Right hindlimb (tissue), 1 donor: ENCODE measurements at regions not wholly inside any gene's neighbourhood (a gene's known extent, or its start where the extent isn't known, plus 50 kb on each side); places are given as distances from the start of the nearest gene placed in this dataset.

Experiments used
- DNase-seq: peaks from one replicate; pipeline ENCODE4 v3.0.0-alpha.2; 2018

DNA sequence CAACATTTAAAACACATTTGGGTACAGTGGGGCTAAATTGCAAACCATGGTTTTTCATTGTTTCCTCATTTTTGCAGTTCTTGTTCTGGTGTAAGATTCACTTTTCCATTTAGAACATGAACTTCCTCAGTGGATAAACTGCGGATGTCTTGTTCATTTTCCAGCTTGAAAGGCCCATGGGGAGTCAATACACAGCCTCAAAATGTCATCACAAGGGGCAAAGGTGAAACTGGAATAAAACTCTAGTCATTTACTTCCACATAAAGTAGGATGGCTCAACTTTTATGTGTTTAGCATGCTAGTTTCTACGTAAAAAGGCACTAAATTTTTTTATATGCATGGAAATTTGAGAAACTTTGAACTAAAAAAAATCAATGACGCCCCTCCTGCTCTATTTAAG lies 718.8 kb downstream of the TLR4 start:
- DNase-seq = no peak

DNA sequence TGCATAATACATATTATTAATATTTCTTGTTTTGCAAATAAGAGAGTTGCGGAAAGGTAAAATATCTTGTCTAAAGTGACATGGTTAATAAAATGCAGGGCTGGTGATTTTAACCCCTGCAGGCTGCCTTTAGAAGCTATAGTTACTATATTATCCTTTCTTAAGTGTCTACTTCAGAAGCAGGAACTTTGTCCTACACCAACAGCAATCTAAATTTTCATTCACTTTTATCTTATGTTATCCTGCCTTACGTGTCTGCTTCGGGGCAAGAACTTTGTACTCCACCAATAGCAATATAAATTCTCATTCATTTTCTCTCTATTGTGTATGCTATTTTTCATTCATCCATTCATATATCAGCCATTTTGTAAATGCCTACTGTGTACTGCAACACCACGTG lies 719.5 kb downstream of the TLR4 start:
- DNase-seq = no peak

DNA sequence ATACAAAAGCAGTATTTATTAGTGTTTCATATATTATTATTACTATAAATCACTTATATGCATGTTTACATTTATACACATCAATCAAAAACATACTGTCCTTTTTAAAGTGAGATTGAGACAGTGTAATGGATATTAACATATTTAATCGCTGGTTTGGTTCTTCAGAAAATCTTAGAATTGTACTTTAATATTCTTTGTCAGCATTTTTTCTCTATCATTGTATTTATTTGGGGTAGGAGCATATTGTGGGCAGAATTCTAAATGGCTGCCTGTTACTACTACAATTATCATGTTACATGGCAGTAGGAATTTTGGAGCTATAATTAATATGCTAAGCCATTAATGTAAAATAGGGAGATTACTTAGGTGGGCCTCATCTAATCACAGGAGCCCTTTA lies 722.6 kb downstream of the TLR4 start:
- DNase-seq = no peak

DNA sequence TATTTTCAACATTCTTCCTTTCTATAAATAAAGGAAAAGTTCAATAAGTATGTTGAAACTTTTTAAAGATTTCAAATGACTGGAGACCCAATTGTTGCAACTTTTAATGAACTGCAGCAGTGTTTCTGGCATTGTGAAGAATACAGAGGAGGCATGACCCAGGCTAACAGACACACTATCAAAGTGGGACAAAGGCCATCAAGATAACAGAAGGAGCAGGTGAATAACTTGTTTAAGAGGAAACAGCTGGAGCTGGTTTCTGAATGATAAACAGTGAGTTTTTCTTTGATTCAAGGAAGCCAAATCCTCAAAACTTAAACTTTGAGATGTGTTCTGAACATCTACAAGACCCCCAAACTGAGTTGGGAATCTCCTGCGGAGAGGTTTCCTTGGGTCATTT lies 734.6 kb downstream of the TLR4 start:
- DNase-seq = no peak

DNA sequence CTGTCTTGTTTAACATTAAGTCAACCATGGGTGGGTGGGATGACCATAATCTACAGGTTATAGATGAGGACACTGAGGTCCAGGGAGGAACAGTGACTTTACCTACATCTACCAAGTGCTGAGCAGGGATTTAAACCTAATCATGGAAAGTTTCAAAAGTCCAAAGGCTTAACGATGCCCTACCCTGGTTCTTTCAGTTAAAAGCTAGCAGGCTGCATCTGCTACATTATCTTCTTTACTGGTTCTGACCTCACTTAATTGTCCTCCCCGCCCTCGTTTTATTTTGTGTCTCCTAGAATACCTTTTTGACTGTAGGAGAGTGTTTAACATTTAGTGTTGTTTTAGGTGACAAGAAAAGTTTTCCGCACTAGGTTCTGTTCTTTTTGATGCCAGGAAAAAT lies 735.2 kb downstream of the TLR4 start:
- no peak for DNase-seq

DNA sequence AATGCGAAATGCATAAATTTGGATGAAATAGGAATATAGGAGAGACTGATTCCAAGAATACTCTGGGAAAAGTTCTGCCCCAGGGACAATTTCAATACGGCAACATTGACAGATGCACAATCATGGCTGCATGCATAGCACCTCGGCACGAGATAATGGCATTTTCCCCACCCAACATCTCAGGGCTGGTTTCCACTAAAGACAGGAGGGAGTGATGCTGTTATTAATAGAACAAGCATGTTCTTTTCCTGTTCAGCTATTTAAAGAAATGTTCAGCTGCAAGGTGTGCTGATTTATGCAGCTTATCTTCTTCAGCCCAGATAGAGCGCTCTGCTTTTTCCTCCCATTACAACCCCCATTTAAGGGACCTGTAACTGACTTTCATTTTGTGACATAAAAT lies 740.2 kb downstream of the TLR4 start:
- DNase-seq = no peak

DNA sequence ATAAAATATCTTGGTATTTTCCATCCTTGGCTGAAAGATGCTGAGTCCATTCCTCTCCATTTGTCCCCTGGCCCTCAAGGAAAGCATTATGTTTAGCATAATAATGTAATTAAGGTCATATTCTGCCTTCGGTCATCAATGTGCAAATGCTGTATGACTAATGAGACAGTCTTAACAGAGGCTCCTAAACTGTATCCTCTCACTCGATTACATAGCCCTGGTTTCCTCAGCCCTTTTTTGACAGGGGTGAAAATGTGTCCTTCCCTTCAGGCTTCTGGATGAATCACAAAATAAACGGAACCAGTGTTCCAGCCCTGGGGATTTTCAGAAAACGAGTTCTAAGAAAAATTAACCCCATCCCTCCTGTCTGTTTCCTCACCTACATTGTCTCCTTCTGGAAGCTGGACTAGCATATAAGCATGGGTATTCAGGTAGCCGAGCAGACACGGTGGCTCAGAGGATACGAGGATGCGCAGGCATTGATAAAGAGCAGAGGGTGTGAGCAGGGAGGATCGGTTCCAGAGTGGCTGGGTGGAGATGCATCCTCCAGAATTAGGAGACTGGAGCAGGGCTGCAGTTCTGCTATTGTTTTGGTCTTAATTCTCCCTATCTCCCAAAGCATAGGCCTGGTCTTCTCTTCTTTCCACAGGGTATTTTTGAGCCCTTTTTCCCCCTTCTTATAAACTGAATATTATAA lies 742.9 kb downstream of the TLR4 start:
- no peak for DNase-seq

DNA sequence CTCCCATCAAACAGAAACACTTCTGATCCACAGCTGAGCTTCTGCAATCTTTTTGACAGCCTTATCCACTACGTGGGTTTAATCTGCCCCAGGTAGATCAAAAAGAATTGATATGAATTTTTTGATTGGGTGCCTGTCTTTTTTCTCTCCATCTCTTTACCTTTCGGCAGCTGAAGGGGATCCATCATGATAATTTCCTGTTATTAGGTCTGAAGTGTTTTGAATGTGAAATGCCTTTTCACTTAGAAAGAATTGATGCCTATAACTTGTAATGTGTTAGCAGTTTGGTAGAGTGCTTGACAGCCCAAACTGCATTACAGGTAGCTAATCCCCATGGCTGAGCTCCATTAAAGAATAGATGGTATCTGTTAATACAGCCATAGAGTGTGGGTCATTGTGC lies 745.4 kb downstream of the TLR4 start:
- DNase-seq = no peak

DNA sequence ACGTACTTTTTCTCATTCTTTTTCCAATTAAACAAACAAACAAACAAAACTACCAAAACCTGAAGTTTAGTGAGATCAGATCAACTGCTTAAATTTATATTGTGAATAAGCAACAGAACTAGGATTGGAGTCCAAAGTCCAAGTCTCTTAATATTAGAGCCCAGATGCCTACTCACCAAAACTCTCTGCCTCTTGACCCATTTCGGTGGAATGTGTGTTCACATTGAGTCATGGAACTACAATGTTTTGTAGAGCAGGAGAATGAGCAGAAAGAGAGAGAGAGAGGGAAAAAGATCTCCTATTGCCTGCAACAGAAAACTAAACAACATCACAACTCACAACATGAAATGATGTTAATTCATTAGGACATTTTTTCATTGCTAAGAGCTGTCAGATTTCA lies 751.1 kb downstream of the TLR4 start:
- DNase-seq = no peak

DNA sequence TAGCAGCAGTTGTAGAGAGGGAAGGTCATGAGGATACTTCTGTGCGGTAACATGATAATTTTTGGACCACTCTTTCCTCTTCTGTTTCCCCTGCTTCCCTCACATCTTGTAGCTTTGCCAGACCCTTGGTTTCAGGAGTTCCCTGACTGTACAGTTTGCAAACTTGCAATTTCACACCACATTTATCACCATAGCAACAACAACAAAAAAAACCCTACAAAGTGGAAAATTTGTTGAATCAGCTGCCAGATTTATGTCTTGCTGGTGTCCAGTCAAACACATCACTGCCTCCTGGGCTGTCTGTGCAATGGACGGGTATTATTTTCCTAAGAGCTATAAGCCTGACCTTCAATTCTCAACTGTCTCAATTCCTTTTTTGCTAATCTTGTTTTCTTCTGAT lies 751.6 kb downstream of the TLR4 start:
- DNase-seq = peak; percentile 24

DNA sequence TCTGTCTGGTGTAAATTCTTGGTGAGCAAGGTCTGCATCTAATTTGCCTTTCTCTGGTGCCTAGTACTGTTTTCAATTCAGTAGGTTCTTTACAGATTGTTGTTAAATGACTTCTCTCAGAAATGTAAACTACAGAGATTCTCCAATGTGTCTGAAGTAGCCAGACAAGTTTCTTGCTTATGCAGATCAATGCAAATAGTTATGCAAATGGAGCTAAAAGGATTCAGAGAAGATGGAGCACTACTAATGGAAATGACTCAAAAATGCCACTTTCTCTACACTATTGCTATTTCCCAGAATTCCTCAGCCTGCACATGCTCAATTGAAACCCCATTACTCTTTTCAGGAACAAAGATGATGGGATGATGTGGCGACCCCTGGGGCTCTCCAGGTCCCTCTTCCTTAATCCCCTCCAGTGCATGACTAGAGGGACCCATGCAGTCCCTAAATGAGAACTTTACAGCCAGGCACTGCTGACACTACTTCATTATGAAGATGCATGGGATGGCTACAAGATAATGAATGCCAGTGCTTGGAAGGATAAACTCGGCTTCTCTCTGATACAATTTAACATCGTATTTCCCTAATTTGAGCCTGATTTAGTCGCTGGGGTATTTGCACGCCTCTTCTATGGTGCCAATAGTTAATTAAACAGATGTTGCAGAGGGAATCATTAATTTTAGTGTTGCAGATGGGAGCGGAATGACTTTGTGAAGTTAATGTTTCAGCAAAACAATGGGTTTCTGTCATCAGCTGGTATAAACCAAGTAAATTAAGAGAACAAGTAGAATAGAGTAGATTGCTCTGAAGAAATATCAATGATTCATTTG lies 753.2 kb downstream of the TLR4 start:
- DNase-seq = no peak

DNA sequence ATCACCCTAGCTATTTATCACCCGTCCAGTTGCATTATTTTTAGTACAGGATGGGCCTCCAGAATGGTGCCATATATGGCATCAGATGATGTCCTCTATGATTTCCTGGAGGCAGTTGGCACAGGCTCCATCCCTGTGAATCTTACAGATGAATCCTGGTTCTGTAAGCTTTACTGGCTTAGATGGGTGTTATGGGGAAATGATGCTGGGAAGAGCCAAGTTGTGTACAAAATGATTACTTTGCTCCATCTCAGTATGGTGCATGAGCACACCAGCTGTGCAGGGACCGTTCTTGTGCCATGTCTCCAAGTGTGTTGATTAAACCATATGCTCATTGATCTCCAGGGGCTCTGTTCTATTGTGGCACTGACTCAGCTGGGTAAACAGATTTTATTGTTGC lies 755.7 kb downstream of the TLR4 start:
- no peak for DNase-seq

DNA sequence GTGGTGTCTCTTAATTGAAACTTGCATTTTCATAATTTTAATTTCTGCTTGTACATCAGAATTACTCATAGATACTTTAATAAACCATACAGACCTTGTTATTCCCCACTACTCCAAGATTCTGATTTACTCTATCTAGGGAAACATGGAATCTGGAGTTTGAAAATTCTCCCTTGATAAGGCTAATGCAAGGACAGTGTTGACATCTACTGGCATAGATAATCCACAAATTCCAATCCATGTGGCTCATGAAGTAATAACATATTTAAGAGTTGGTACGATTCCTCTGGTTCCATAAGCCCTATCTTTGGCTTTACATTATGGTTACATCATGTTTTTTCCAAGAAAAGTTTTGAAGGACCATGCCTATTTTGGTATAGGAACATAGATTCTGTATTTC lies 759.2 kb downstream of the TLR4 start:
- DNase-seq = no peak

DNA sequence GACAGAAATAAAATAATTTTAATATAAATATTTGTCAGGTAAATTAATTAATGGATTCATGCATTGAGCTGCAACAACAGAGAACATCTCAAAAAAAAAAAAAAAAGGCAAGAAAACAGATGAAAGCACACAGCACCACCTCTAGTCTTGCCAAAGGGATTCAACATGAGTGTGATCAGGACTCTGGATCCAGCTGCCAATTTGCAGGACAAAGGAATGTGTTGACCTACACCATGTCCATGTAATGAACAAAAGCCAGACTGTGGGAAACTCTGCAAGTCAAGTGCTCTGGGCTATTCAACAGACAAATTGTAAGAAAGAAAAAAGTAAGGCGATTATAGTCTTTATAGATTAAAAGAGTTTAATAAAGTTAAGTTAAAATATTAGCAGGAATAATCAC lies 769.3 kb downstream of the TLR4 start:
- no peak for DNase-seq

DNA sequence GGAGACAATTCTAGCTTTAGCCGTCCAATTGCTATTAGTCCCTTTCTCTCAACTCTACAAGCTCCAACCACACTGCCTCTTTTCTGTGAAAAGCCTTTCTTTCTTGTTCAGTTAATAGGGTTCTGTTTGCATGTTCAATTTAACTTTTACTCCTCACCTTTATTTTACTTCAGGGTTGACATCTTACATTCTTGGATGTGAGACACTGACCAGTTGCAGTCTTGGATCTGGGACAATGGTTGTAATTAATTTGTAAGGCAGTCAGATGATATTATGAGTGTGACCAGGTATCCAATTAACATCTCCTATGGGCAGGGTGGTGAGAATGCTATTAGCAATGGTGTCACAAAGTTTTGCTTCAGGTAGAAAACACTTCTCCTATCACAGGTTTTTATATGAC lies 774.5 kb downstream of the TLR4 start:
- no peak for DNase-seq

DNA sequence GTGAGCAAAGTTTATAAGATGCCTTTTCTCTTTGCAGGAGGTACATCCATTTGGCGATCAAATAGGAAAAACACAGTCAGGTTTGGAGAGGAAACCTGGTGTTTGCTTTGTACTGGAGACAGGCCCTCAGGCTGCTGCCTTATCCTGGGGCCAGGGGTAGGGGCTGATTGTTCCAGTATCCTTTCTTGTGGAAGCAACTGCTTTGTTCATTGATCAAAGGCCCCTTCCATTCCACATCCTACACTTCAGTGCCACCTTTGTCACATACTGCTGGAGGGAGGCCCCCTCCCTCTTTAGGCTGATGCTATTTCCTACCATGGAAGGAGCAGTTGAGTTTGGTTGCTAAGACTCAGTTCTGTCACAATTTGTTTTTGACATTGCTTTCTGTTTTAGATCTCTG lies 778.1 kb downstream of the TLR4 start:
- DNase-seq = no peak

DNA sequence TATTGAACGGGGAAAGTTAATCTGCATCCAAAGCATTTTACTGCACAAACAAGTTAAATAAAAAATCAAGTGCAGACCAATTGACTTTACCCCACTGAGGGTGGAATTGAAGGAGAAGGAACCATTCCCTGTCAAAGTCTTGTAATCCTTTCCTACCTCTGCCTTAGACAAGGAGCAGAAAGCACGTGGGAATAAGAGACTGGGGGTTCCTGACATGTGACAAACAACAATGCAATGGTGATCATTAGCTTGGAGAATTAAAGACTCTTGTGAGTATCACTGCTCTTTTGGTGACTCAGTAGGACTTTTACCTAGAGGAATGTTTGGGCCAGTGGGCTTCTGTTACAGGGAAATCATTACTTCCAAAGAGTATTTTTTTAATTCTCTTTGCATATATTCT lies 779.5 kb downstream of the TLR4 start:
- no peak for DNase-seq

DNA sequence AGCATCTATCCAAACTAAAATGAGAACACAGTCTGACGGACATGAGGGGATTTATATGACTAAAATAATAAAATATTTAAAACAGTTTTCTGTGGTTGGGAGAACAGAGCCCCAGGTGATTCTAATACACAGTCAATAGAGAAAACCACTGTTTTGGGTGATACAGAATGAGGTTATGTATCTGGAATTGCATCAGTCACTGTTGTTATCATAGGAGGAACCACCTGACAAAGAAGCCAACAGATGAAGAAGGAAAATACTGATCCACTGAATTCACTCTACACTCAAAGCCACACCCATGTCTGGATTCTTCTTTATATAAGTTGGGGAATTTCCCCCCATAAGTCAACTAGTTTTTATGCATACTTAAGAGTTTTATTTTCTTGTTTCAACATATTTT lies 799.0 kb downstream of the TLR4 start:
- DNase-seq = no peak

DNA sequence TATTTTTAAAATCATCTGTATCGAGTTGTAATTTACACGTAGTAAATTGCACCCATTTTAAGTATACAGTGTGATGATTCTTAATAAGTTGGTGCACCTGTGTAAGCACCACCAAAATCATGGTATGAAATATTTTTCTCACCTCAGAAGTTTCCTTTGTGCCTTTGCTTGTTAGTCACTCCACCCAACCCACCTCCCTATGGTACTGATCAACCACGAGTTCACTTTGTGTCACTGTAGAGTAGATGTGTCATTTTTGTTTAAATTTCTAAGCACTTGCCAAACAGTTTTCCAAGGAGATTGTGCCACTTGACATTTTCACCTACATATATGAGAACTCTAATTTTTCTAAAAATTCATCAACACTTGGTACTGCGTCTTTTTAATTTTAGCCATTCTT lies 806.5 kb downstream of the TLR4 start:
- DNase-seq = no peak

DNA sequence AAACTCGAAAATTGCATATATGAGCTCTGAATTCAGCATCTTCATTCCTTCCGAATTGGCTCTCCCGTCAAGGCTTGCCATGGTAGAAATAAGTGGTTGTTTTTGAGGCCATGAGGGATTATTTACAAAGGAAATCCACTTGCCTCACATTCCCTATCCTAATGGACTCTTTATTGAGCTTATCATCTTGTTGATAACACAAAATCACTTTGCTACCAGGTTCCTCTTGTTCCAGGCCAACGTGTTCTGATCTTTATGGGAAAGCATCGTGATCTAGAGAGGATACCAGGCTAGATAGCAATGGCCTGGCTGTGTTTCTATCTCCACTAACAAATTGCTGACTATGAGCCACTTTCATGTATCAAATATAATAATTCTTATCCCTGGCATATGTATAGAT lies 811.7 kb downstream of the TLR4 start:
- DNase-seq = no peak

DNA sequence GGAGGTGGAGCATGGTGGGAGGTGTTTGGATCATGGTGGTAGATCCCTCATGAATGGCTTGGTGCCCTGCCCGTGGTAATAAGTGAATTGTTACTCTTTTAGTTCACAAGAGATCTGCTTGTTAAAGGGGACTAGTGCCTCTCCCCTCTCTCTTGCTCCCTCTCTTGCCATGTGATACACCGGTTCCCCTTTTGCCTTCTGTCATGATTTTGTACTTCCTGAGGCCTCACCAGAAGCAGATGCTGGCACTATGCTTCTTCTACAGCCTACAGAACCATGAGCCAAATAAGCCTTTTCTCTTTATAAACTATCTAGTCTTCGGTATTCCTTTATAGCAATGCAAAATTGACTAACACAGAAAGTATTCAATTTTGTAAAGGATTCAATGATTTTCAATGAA lies 817.1 kb downstream of the TLR4 start:
- no peak for DNase-seq

DNA sequence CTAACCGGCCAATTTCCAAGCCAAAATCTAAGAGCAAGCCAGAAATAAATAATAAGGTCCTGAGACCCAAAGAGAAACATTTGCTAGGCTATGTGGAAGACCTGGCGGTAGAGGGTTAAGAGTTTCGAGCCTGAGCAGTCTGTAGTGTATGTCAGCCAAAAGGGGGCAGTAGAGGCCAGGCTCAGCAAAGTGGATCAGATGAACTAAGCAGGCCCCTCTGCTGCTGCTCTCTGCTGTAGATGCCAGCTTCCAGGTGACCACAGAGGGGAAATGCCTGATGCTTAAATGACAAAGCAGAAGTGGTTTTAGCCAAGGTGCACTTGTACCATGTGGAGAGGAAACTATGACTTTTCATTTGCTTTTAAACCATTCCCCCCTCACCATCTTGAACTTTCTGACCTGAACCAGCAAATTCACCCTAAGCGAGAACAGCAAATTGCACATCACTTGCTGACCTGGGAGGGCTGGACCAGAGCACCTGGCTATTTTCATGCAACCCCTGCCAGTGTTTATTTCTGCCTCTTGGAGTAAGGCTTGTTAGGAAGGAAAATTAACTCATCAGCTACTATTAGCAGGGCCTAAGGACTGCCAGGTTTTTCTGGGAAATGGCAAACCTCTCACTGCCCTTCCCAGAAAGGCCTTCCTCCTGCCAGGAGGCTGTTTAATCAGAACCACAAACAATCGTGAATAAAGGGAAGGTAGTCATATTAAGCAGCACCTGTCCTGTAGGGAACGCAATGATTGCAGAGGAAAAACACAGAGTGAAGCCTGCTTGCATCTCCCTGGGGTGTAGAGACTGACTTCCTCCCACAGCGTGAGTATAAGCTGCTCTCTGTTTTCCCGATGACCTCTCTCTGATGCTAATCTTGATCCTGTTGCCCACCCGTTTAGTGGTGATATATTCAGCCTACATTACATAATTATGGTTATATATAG lies 818.2 kb downstream of the TLR4 start:
- peak; percentile 44 for DNase-seq

DNA sequence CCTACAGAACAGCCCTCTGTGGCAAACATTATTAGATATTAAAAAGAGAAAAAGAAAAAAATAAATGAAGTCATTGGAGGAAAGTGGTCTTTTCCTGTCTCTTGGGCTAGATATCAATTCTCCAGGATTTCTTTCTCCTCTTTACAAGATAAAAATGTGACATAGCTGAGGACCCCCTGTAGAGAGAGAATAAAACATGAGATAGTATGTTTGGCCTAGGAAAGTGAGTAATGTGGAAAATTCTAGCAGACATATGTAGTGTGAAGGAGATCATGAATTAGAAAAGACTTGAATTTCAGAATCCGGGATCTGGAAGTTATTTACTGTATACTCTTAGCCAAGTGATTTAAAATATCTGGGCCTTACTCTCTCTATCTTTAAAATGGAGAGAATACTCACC lies 823.1 kb downstream of the TLR4 start:
- DNase-seq = no peak

DNA sequence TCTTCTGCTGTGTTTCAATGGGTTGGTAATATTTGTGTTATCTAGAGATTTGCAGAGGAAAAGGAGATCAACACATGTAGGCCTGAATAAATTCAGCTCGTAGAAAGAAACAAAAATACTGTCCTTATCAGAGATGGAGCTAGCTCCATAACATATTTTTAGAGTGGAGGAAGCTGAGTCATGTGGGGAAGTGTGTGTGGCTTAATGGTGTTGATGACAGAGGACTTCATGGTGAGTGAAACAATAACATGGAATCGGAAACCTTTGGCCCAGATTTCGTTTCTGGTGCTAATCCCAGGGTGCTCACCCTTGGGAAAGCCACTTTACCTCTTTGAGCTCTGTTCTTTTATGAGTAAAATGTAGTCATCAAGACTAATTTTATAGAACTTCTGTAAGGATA lies 825.0 kb downstream of the TLR4 start:
- no peak for DNase-seq
